Vagina (tissue), 2 donors: ENCODE measurements at regions not wholly inside any gene's neighbourhood (a gene's known extent, or its start where the extent isn't known, plus 50 kb on each side); places are given as distances from the start of the nearest gene placed in this dataset.

Experiments used
- DNase-seq, 2 donors: peaks; one replicate each; pipeline ENCODE4 v3.0.0-alpha.2; 2017; ENCODE audit errors: extremely low spot score in 2 of 2
- H3K27ac ChIP-seq: fragments of 200-600 bp; sonication (generic); one replicate; pipeline ENCODE4 v1.5.1; 2019
- H3K27me3 ChIP-seq: fragments of 200-600 bp; sonication (generic); one replicate; pipeline ENCODE4 v1.5.1; 2019
- H3K36me3 ChIP-seq, 2 donors: fragments of 200-600 bp; sonication (generic); one replicate each; pipeline ENCODE4 v1.5.1; 2017 to 2019
- H3K4me1 ChIP-seq: fragments of 200-600 bp; sonication (generic); one replicate; pipeline ENCODE4 v1.5.1; 2019
- H3K4me3 ChIP-seq, 2 donors: fragments of 200-600 bp; sonication (generic); 1 replicate in 1 of 2; 2 replicates in 1 of 2; pipeline ENCODE4 v1.5.1; 2016 to 2019
- H3K9me3 ChIP-seq: fragments of 200-600 bp; sonication (generic); one replicate; pipeline ENCODE4 v1.5.1; 2019
- POLR2A ChIP-seq, 2 donors: fragments of 450-650 bp; IDR thresholded peaks; one replicate each; pipeline ENCODE4 v1.6.1; 2017; ENCODE audit warnings: antibody characterized with exemption in 2 of 2, mild to moderate bottlenecking in 2 of 2, moderate library complexity in 2 of 2
- POLR2AphosphoS5 ChIP-seq, 2 donors: sonication (generic); formaldehyde crosslinking; IDR thresholded peaks; one replicate each; pipeline ENCODE4 v1.9.0; 2017; ENCODE audit warnings: antibody characterized with exemption in 2 of 2, mild to moderate bottlenecking in 2 of 2, low read depth in 1 of 2; ENCODE audit not compliant: insufficient read depth in 1 of 2
- intact Hi-C: fragments of 100-400 bp; cut with DNase I; formaldehyde crosslinking; loops from one replicate; pipeline ENCODE4 v1.15.1; 2023
- TF ChIP-seq, protein P1 (sequence below), 3 experiments: fragments of 450-650 bp in 2 of 3; fragments of 200-600 bp in 1 of 3; sonication (generic) in 1 of 3; IDR thresholded peaks; one replicate each; pipeline ENCODE4 v1.5.1; 2017 to 2019; ENCODE audit warnings: antibody characterized with exemption in 3 of 3, mild to moderate bottlenecking in 2 of 3, moderate library complexity in 2 of 3

DNA sequence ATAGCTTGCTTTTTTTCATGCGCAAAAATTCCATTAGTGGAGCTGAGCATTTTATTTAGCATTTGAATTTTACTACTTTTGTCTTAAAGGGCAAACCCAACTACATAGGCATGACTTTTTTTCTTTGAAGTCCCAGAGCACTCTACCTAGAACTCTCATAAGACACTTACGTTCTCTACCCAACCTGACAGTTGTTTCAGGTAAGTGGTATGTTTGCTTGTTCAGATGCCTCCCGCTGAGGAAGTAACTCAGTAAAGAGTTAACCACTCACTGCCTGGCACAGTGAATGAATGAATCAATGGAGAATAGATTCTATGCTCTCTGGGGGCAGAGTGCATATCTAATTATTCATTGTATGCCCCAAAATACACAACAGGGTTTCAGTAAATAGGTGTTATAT, 212.3 kb upstream of the PRDM1 start:
- Histone ChIP-seq H3K9me3 (no peaks in the 10 kb centered on the region), H3K27me3 (no peaks in the 10 kb centered on the region), H3K36me3 (no peaks in the 10 kb centered on the region), H3K27ac (peak overlapping the region; percentile 65), H3K4me3 (no peak overlapping the region), H3K4me1 (peaks cover 15% of the 10 kb centered on the region)
- intact Hi-C loops: no loop called here
- TF ChIP-seq POLR2AphosphoS5 (IDR thresholded peaks at IDR 0.05; ENCODE audit: insufficient read depth in 1 of 2, low read depth in 1 of 2): no peak
- TF ChIP-seq, protein P1, sequence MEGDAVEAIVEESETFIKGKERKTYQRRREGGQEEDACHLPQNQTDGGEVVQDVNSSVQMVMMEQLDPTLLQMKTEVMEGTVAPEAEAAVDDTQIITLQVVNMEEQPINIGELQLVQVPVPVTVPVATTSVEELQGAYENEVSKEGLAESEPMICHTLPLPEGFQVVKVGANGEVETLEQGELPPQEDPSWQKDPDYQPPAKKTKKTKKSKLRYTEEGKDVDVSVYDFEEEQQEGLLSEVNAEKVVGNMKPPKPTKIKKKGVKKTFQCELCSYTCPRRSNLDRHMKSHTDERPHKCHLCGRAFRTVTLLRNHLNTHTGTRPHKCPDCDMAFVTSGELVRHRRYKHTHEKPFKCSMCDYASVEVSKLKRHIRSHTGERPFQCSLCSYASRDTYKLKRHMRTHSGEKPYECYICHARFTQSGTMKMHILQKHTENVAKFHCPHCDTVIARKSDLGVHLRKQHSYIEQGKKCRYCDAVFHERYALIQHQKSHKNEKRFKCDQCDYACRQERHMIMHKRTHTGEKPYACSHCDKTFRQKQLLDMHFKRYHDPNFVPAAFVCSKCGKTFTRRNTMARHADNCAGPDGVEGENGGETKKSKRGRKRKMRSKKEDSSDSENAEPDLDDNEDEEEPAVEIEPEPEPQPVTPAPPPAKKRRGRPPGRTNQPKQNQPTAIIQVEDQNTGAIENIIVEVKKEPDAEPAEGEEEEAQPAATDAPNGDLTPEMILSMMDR (IDR thresholded peaks at IDR 0.05): no peak
- TF ChIP-seq POLR2A (IDR thresholded peaks at IDR 0.05): no peak
- no peak for DNase-seq

DNA sequence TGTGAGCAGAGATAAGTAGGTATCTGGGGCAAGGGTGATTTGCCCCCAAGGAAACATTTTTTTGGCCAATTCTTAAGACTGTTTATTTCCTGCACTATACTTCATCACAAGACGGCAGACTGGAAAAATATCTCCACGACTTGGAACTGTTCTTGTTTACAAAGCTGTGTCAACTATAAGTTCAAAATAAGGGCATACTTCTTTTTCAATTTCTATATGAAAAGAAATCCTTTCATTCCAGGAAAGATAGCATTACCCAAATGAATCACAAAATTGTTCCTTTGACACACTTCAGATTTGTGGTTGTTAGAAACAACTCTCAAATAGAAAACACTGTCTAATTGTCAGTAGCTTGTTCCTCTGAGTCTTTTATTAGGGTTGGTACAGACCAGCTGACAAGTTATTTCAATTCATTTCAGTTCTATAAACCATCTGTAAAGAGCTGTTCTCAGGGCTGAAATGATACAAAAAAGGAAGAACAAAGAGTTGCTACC, 212.9 kb upstream of the PRDM1 start:
- H3K4me3 ChIP-seq: no peak overlapping the region
- no peaks in the 10 kb centered on the region for H3K36me3 ChIP-seq
- TF ChIP-seq POLR2A (IDR thresholded peaks at IDR 0.05) (no peak), POLR2AphosphoS5 (IDR thresholded peaks at IDR 0.05; ENCODE audit: insufficient read depth in 1 of 2, low read depth in 1 of 2) (peak in 1 of 2 donors; percentile 19)
- DNase-seq: no peak
- peaks cover 15% of the 10 kb centered on the region for H3K4me1 ChIP-seq
- H3K27me3 ChIP-seq: no peaks in the 10 kb centered on the region
- peak overlapping the region; percentile 65 for H3K27ac ChIP-seq
- intact Hi-C loops: no loop called here
- no peaks in the 10 kb centered on the region for H3K9me3 ChIP-seq

DNA sequence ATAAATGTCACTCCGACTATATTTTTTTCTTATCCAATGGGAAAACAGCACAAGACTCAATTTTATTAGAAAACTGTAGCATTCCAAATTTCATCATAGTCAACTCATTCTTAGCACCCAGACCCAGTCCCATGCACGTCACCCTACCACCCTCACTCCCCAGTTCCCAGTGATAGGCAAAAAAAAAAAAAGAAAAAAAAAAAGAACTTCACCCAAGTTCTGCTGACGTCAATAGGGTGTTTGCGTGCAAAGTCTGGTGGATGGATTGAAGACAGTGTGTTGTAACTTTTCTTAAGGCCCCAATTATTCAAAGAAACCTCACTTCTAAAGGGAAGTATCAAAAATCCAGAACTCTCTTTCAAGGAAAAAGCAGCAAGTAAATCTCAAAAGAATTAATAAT, 213.9 kb upstream of the PRDM1 start:
- peak in 1 of 2 donors; percentile 75 for TF ChIP-seq POLR2AphosphoS5 (IDR thresholded peaks at IDR 0.05; ENCODE audit: insufficient read depth in 1 of 2, low read depth in 1 of 2)
- TF ChIP-seq, protein P1 (IDR thresholded peaks at IDR 0.05): no peak
- intact Hi-C loops: no loop called here

GRCh38 chr6:105871542-105871941, 214.6 kb upstream of the PRDM1 start:
- H3K27ac ChIP-seq: peak overlapping the region; percentile 66
- intact Hi-C loops: no loop called here

More for the DNA sequence above, 213.9 kb upstream of the PRDM1 start:
- H3K4me3 ChIP-seq: no peak overlapping the region
- no peaks in the 10 kb centered on the region for H3K9me3 ChIP-seq
- no peak for DNase-seq
- no peaks in the 10 kb centered on the region for H3K36me3 ChIP-seq
- no peaks in the 10 kb centered on the region for H3K27me3 ChIP-seq
- peak overlapping the region; percentile 66 for H3K27ac ChIP-seq
- peaks cover 15% of the 10 kb centered on the region for H3K4me1 ChIP-seq

GRCh38 chr6:105869835-105870440, 216.2 kb upstream of the PRDM1 start:
- Histone ChIP-seq H3K4me1 (peaks cover 15% of the 10 kb centered on the region), H3K9me3 (no peaks in the 10 kb centered on the region), H3K4me3 (no peak overlapping the region), H3K36me3 (no peaks in the 10 kb centered on the region), H3K27ac (peak overlapping the region; percentile 41), H3K27me3 (no peaks in the 10 kb centered on the region)
- intact Hi-C loops: no loop called here
- DNase-seq: no peak
- TF ChIP-seq POLR2A (IDR thresholded peaks at IDR 0.05) (no peak), POLR2AphosphoS5 (IDR thresholded peaks at IDR 0.05; ENCODE audit: insufficient read depth in 1 of 2, low read depth in 1 of 2) (no peak)
- TF ChIP-seq, protein P1 (IDR thresholded peaks at IDR 0.05): no peak

More at GRCh38 chr6:105871542-105871941, 214.6 kb upstream of the PRDM1 start:
- no peaks in the 10 kb centered on the region for H3K9me3 ChIP-seq
- H3K4me1 ChIP-seq: peaks cover 15% of the 10 kb centered on the region
- DNase-seq: no peak
- H3K4me3 ChIP-seq: no peak overlapping the region
- no peaks in the 10 kb centered on the region for H3K27me3 ChIP-seq
- no peaks in the 10 kb centered on the region for H3K36me3 ChIP-seq
- TF ChIP-seq, protein P1 (IDR thresholded peaks at IDR 0.05): no peak
- TF ChIP-seq POLR2A (IDR thresholded peaks at IDR 0.05): no peak
- no peak for TF ChIP-seq POLR2AphosphoS5 (IDR thresholded peaks at IDR 0.05; ENCODE audit: insufficient read depth in 1 of 2, low read depth in 1 of 2)
